PFSK-1 (cell line): ENCODE measurements at regions not wholly inside any gene's neighbourhood (a gene's known extent, or its start where the extent isn't known, plus 50 kb on each side); places are given as distances from the start of the nearest gene placed in this dataset.

ENCODE experiments used
- FOXP2 ChIP-seq: optimal IDR thresholded peaks from 2 replicates; pipeline ENCODE3; 2011; ENCODE audit warnings: borderline replicate concordance, control low read depth, inconsistent platforms; ENCODE audit not compliant: insufficient read depth; ENCODE audit errors: extremely low read length, extremely low read depth
- POLR2AphosphoS5 ChIP-seq: IDR thresholded peaks from 2 replicates; pipeline ENCODE4 v1.6.1; 2012; ENCODE audit warnings: low read depth, mild to moderate bottlenecking, control low read depth, low read length, moderate library complexity
- SIN3A ChIP-seq: IDR thresholded peaks from 2 replicates; pipeline ENCODE4 v1.6.1; 2012; ENCODE audit warnings: mild to moderate bottlenecking, low read length, moderate library complexity, borderline replicate concordance; ENCODE audit not compliant: insufficient read depth
- TAF1 ChIP-seq: IDR thresholded peaks from 2 replicates; pipeline ENCODE4 v1.6.1; 2012; ENCODE audit warnings: low read length, control low read depth, borderline replicate concordance; ENCODE audit not compliant: insufficient read depth
- TF ChIP-seq, protein P1 (sequence below), 2 experiments: IDR thresholded peaks; 2 replicates each; pipeline versions ENCODE4 v1.6.1 to v1.8.0; 2011 to 2012; ENCODE audit warnings: low read depth in 2 of 2, low read length in 2 of 2, control low read depth in 1 of 2, inconsistent platforms in 1 of 2, mild to moderate bottlenecking in 1 of 2, moderate library complexity in 1 of 2; ENCODE audit not compliant: insufficient read depth in 1 of 2

DNA sequence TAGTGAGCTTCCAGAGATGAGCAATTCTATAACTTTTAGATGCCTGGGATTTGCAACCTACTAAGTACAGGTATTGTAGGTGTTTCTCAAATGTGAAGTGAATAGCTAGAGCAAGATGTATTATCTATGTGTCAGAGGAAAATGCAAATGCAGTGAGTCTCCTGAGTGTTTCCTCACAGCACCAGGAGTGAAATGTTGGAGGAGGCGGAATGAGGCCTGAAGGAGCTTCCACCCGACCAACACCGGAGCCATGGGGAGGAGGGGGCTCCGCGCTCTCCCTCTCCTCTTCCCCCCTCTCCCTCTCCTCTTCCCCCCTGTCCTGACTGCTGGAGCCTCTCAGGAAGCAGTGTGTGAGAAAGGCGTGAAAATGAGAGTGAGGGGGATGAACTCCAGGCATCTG is 79.9 kb upstream of the RNF32 start:
- TF ChIP-seq, protein P1, sequence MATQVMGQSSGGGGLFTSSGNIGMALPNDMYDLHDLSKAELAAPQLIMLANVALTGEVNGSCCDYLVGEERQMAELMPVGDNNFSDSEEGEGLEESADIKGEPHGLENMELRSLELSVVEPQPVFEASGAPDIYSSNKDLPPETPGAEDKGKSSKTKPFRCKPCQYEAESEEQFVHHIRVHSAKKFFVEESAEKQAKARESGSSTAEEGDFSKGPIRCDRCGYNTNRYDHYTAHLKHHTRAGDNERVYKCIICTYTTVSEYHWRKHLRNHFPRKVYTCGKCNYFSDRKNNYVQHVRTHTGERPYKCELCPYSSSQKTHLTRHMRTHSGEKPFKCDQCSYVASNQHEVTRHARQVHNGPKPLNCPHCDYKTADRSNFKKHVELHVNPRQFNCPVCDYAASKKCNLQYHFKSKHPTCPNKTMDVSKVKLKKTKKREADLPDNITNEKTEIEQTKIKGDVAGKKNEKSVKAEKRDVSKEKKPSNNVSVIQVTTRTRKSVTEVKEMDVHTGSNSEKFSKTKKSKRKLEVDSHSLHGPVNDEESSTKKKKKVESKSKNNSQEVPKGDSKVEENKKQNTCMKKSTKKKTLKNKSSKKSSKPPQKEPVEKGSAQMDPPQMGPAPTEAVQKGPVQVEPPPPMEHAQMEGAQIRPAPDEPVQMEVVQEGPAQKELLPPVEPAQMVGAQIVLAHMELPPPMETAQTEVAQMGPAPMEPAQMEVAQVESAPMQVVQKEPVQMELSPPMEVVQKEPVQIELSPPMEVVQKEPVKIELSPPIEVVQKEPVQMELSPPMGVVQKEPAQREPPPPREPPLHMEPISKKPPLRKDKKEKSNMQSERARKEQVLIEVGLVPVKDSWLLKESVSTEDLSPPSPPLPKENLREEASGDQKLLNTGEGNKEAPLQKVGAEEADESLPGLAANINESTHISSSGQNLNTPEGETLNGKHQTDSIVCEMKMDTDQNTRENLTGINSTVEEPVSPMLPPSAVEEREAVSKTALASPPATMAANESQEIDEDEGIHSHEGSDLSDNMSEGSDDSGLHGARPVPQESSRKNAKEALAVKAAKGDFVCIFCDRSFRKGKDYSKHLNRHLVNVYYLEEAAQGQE (IDR thresholded peaks at IDR 0.05; ENCODE audit: insufficient read depth in 1 of 2, low read depth in 2 of 2, low read length in 2 of 2) = no peak
- TF ChIP-seq FOXP2 = no peak
- TF ChIP-seq TAF1 = no peak
- no peak for TF ChIP-seq POLR2AphosphoS5

DNA sequence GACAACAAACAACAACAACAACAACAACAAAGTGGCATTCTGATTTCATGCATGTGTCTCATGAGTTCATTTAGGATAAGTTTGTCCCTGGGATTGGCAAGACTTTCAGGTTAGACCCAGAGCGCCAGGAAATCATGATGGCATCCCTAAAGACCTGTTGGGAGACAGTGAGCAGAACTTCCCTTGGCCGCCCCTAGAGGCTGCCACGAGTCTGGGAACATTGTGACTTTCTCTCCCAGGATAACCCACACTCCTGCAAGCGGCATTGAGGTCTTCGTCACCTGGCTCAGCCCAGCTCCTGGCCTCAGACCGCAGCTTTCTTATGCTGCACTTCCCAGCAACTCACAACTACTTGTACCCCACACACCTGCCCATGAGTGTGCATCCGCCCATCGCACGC is 80.5 kb upstream of the RNF32 start:
- TF ChIP-seq TAF1 (no peak), SIN3A (no peak), FOXP2 (no peak), POLR2AphosphoS5 (no peak)

DNA sequence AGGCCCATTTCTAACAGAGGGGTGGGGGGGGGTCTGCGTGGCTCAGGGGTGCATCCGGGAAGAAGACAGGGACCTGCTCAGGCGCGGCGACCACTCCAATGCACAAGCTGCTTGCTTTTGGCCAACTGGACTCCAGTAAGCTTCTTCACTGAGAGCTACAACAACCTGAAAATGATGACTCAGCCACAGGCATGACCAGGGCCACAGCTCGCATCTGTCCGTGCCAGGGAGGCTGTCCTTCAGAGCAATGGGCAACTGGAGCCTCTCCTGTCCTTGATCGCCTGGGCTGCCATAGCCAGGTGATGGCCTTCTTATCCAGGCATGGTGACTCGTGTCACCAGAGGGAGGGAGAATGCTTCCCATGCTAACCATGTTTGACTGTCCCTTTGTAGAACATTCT is 81.6 kb upstream of the RNF32 start:
- TF ChIP-seq, protein P1 (IDR thresholded peaks at IDR 0.05; ENCODE audit: insufficient read depth in 1 of 2, low read depth in 2 of 2, low read length in 2 of 2) = no peak
- TF ChIP-seq FOXP2 (no peak), TAF1 (no peak), SIN3A (no peak), POLR2AphosphoS5 (no peak)

DNA sequence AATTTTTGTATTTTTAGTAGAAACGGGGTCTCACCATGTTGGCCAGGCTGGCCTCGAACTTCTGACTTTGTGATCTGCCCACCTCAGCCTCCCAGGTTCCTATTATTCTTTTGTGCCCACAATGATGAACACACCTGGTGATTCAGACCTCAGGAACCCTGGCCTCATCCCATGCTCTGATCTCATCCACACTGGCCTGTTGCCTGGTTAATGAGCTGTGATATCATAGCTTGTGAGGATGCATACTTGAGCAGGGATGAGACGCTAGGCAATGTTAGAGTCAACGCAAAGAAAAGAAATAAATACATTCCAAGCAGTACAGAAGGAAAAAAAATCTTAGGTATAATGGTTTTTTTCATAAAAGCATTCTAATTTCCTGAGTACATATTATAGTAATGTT is 82.4 kb upstream of the RNF32 start:
- TF ChIP-seq FOXP2 = no peak
- TF ChIP-seq POLR2AphosphoS5 = no peak
- no peak for TF ChIP-seq TAF1
- TF ChIP-seq, protein P1 (IDR thresholded peaks at IDR 0.05; ENCODE audit: insufficient read depth in 1 of 2, low read depth in 2 of 2, low read length in 2 of 2) = no peak
- no peak for TF ChIP-seq SIN3A

DNA sequence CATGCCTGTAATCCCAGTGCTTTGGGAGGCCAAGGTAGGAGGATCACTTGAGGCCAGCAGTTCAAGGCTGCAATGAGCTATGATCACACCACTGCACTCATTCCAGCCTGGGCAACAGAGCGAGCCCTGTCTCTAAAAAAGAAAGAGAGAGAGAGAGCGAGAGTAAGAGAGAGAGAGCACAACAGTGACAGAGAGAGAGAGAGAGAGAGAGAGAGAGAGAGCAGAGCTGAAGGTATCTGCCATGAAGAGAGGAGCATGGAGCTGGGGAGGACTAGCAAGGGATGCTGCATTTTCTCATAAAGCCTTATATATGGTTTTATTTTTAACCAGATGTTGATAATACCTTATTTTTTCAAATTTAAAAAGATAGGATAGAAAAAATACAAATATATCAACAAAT is 84.5 kb upstream of the RNF32 start:
- no peak for TF ChIP-seq FOXP2
- no peak for TF ChIP-seq POLR2AphosphoS5
- TF ChIP-seq SIN3A = no peak
- no peak for TF ChIP-seq TAF1
- TF ChIP-seq, protein P1 (IDR thresholded peaks at IDR 0.05; ENCODE audit: insufficient read depth in 1 of 2, low read depth in 2 of 2, low read length in 2 of 2) = no peak
